DOHH2 (cell line): ENCODE measurements at regions not wholly inside any gene's neighbourhood (a gene's known extent, or its start where the extent isn't known, plus 50 kb on each side); places are given as distances from the start of the nearest gene placed in this dataset.

Experiments
- CTCF ChIP-seq: fragments of 200-600 bp; sonication (generic); IDR thresholded peaks from one replicate; pipeline ENCODE4 v1.5.1; 2014; ENCODE audit warnings: antibody characterized with exemption, mild to moderate bottlenecking, low read depth, low read length; ENCODE audit not compliant: poor library complexity, severe bottlenecking
- EZH2phosphoT487 ChIP-seq: fragments of 200-600 bp; sonication (generic); IDR thresholded peaks from 2 replicates; pipeline ENCODE4 v1.6.1; 2017; ENCODE audit warnings: borderline replicate concordance, mild to moderate bottlenecking, antibody characterized with exemption, low read length, moderate library complexity, mixed read lengths

GRCh38 chr4:103936653-103937145 lies 216.9 kb upstream of the TACR3 start:
- TF ChIP-seq CTCF (no peak), EZH2phosphoT487 (no peak)
